ENCODE measurements at regions not wholly inside any gene's neighbourhood (a gene's known extent, or its start where the extent isn't known, plus 50 kb on each side); places are given as distances from the start of the nearest gene placed in this dataset.

- H3K36me3 ChIP-seq (ENCODE audit: insufficient read depth, low read length) = no peaks in the 10 kb centered on the region
- H3K4me3 ChIP-seq (ENCODE audit: insufficient read depth, low read length) = no peak overlapping the region
- TF ChIP-seq CTCF (IDR thresholded peaks at IDR 0.05; ENCODE audit: extremely low read depth, low read depth, low read length) = no peak
- H3K27ac ChIP-seq (ENCODE audit: low read depth, low read length) = no peak overlapping the region
- H3K79me2 ChIP-seq (ENCODE audit: insufficient read depth, low read length) = no peaks in the 10 kb centered on the region
- H3K27me3 ChIP-seq (ENCODE audit: insufficient read depth, low read length) = no peaks in the 10 kb centered on the region
- H2AFZ ChIP-seq (ENCODE audit: low read length) = peak overlapping the region; percentile 28
- no peak for DNase-seq (ENCODE audit: insufficient read length, low spot score, missing footprints)
- no peaks in the 10 kb centered on the region for H4K20me1 ChIP-seq (ENCODE audit: insufficient read depth, low read length)
- no peak overlapping the region for H3K4me2 ChIP-seq (ENCODE audit: insufficient read depth, low read length)
- no peaks in the 10 kb centered on the region for H3K9me3 ChIP-seq (ENCODE audit: low read depth, low read length)
- H3K4me1 ChIP-seq (ENCODE audit: insufficient read depth, low read length) = peaks cover 3% of the 10 kb centered on the region
Measured at GRCh38 chr5:43875741-43876140, 272.8 kb downstream of the NNT start.

DNA sequence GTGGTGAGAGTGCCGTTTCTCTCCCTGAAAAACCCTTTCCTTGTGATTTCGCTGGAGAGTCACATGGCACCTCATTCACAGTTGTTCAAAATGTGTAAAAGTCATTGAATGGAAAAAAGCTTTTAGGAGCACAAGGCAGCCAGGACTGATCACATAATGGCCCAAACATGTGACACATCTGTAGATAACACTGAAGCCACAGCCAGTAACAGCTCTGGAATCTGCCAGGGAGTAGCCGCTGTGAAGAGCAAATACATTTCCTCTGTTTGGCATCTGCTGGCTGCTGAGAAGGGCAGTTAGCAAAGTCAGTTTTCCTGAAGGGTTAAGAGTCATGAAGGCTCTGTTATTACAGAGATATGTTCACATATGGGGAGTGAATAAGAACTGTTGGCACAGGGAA is 271.8 kb downstream of the NNT start:
- TF ChIP-seq CTCF (IDR thresholded peaks at IDR 0.05; ENCODE audit: extremely low read depth, low read depth, low read length) = no peak
- Histone ChIP-seq H3K79me2 (ENCODE audit: insufficient read depth, low read length) (no peaks in the 10 kb centered on the region), H2AFZ (ENCODE audit: low read length) (peak overlapping the region; percentile 54), H4K20me1 (ENCODE audit: insufficient read depth, low read length) (no peaks in the 10 kb centered on the region), H3K4me1 (ENCODE audit: insufficient read depth, low read length) (peaks cover 3% of the 10 kb centered on the region), H3K4me3 (ENCODE audit: insufficient read depth, low read length) (no peak overlapping the region), H3K4me2 (ENCODE audit: insufficient read depth, low read length) (no peak overlapping the region), H3K27ac (ENCODE audit: low read depth, low read length) (peak overlapping the region; percentile 59), H3K27me3 (ENCODE audit: insufficient read depth, low read length) (no peaks in the 10 kb centered on the region), H3K36me3 (ENCODE audit: insufficient read depth, low read length) (no peaks in the 10 kb centered on the region), H3K9me3 (ENCODE audit: low read depth, low read length) (no peaks in the 10 kb centered on the region)
- peak; percentile 31 for DNase-seq (ENCODE audit: insufficient read length, low spot score, missing footprints)

DNA sequence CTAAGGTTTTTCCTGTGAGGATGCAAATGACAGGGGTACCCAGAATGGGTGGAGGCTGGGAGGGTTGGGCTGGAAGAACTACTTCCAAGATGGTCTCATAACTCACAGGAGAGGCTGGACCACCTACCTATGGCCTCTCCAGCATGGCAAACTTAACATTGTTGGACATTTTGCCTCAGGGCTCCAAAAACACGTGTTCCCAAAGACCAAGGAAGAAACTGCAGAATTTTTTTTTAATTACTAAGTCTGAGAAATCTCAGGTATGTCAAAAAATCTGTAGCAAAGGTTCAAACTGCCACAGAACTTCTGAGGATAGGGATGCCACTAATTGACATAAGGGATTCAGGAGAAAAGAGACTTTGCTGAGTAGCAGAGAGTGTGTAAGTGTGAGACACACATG is 270.8 kb downstream of the NNT start:
- Histone ChIP-seq H3K4me2 (ENCODE audit: insufficient read depth, low read length) (no peak overlapping the region), H3K9me3 (ENCODE audit: low read depth, low read length) (no peaks in the 10 kb centered on the region), H2AFZ (ENCODE audit: low read length) (no peak overlapping the region), H3K36me3 (ENCODE audit: insufficient read depth, low read length) (no peaks in the 10 kb centered on the region), H4K20me1 (ENCODE audit: insufficient read depth, low read length) (no peaks in the 10 kb centered on the region), H3K27ac (ENCODE audit: low read depth, low read length) (no peak overlapping the region), H3K27me3 (ENCODE audit: insufficient read depth, low read length) (no peaks in the 10 kb centered on the region), H3K4me3 (ENCODE audit: insufficient read depth, low read length) (no peak overlapping the region), H3K4me1 (ENCODE audit: insufficient read depth, low read length) (peaks cover 3% of the 10 kb centered on the region), H3K79me2 (ENCODE audit: insufficient read depth, low read length) (no peaks in the 10 kb centered on the region)
- DNase-seq (ENCODE audit: insufficient read length, low spot score, missing footprints) = no peak
- TF ChIP-seq CTCF (IDR thresholded peaks at IDR 0.05; ENCODE audit: extremely low read depth, low read depth, low read length) = no peak

DNA sequence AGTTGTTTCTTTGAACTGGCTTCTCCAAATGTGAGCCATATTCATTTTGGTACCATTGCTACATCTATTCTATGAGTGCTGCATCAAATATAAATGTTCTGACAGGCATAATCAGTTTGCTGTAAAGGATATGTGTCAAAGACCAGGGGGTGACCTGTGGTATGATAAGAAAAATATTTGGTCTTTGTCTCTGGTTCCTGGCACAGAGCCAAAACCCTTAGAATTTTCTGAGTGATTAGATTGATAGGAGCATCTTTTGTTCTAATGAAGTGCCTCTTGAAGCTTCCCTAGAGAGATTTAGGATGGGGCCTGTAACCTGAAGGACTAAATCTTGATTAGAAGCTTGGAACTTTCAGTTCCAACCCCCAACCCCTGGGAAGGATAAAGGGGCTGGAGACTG is 256.3 kb downstream of the NNT start:
- Histone ChIP-seq H3K4me3 (ENCODE audit: insufficient read depth, low read length) (no peak overlapping the region), H3K79me2 (ENCODE audit: insufficient read depth, low read length) (no peaks in the 10 kb centered on the region), H3K4me2 (ENCODE audit: insufficient read depth, low read length) (no peak overlapping the region), H2AFZ (ENCODE audit: low read length) (no peak overlapping the region), H3K36me3 (ENCODE audit: insufficient read depth, low read length) (no peaks in the 10 kb centered on the region), H3K27ac (ENCODE audit: low read depth, low read length) (no peak overlapping the region), H3K27me3 (ENCODE audit: insufficient read depth, low read length) (no peaks in the 10 kb centered on the region), H3K4me1 (ENCODE audit: insufficient read depth, low read length) (no peaks in the 10 kb centered on the region), H4K20me1 (ENCODE audit: insufficient read depth, low read length) (no peaks in the 10 kb centered on the region), H3K9me3 (ENCODE audit: low read depth, low read length) (no peaks in the 10 kb centered on the region)
- no peak for DNase-seq (ENCODE audit: insufficient read length, low spot score, missing footprints)
- no peak for TF ChIP-seq CTCF (IDR thresholded peaks at IDR 0.05; ENCODE audit: extremely low read depth, low read depth, low read length)
